ENCODE measurements at regions not wholly inside any gene's neighbourhood (a gene's known extent, or its start where the extent isn't known, plus 50 kb on each side); places are given as distances from the start of the nearest gene placed in this dataset.

GRCh38 chr10:33066558-33067236, 108.7 kb upstream of the ITGB1 start:
- no peak for TF ChIP-seq GABPA (IDR thresholded peaks at IDR 0.05 in 1 of 2, conservative IDR thresholded peaks at IDR 0.05 in 1 of 2)
- no peak for TF ChIP-seq JUND (IDR thresholded peaks at IDR 0.05)
- TF ChIP-seq MAX (IDR thresholded peaks at IDR 0.05) = no peak
- no peak for TF ChIP-seq RXRA (IDR thresholded peaks at IDR 0.05)
- no peak for TF ChIP-seq NR2F2 (IDR thresholded peaks at IDR 0.05)
- TF ChIP-seq HNF4A (conservative IDR thresholded peaks at IDR 0.05) = no peak
- no peak for TF ChIP-seq RAD21 (IDR thresholded peaks at IDR 0.05)
- TF ChIP-seq CTCF (IDR thresholded peaks at IDR 0.05; ENCODE audit: low read depth, low read length, missing input control) = no peak
- TF ChIP-seq FOXA1 (IDR thresholded peaks at IDR 0.05) = no peak
- no peak for TF ChIP-seq HNF4G (IDR thresholded peaks at IDR 0.05)
- TF ChIP-seq TAF1 (conservative IDR thresholded peaks at IDR 0.05) = no peak
- TF ChIP-seq FOXA2 (IDR thresholded peaks at IDR 0.05) = no peak
- no peak for TF ChIP-seq EGR1 (IDR thresholded peaks at IDR 0.05; ENCODE audit: low read depth in 2 of 2)
- TF ChIP-seq, protein P1, sequence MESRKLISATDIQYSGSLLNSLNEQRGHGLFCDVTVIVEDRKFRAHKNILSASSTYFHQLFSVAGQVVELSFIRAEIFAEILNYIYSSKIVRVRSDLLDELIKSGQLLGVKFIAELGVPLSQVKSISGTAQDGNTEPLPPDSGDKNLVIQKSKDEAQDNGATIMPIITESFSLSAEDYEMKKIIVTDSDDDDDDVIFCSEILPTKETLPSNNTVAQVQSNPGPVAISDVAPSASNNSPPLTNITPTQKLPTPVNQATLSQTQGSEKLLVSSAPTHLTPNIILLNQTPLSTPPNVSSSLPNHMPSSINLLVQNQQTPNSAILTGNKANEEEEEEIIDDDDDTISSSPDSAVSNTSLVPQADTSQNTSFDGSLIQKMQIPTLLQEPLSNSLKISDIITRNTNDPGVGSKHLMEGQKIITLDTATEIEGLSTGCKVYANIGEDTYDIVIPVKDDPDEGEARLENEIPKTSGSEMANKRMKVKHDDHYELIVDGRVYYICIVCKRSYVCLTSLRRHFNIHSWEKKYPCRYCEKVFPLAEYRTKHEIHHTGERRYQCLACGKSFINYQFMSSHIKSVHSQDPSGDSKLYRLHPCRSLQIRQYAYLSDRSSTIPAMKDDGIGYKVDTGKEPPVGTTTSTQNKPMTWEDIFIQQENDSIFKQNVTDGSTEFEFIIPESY (IDR thresholded peaks at IDR 0.05) = no peak
- TF ChIP-seq, protein P2, sequence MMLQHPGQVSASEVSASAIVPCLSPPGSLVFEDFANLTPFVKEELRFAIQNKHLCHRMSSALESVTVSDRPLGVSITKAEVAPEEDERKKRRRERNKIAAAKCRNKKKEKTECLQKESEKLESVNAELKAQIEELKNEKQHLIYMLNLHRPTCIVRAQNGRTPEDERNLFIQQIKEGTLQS (IDR thresholded peaks at IDR 0.05) = no peak
- no peak for TF ChIP-seq YY1 (IDR thresholded peaks at IDR 0.05)
- no peak for TF ChIP-seq REST (IDR thresholded peaks at IDR 0.05)
- no peak for TF ChIP-seq SP1 (IDR thresholded peaks at IDR 0.05)
- Histone ChIP-seq H3K4me1 (ENCODE audit: control insufficient read depth in 4 of 4, insufficient read depth in 4 of 4, low read length in 3 of 4) (no peaks in the 10 kb centered on the region), H3K4me3 (ENCODE audit: low read depth in 1 of 3, low read length in 3 of 3) (no peak overlapping the region), H3K9me3 (ENCODE audit: control insufficient read depth in 4 of 4, low read length in 3 of 4) (no peaks in the 10 kb centered on the region), H3K9ac (ENCODE audit: low read depth in 1 of 2, low read length in 2 of 2) (no peak overlapping the region), H3K36me3 (ENCODE audit: control insufficient read depth in 4 of 4, insufficient read depth in 3 of 4, low read depth in 1 of 4, low read length in 3 of 4) (no peaks in the 10 kb centered on the region), H3K27ac (ENCODE audit: low read depth in 1 of 2, low read length in 2 of 2) (no peak overlapping the region), H3K27me3 (ENCODE audit: control insufficient read depth in 4 of 4, insufficient read depth in 4 of 4, low read length in 3 of 4) (no peaks in the 10 kb centered on the region)
- 81% methylated on average over 9 of the region's 9 CpGs for WGBS
- DNase-seq (ENCODE audit: low spot score) = no peak

Measured in liver (tissue), 8 donors.